ENCODE measurements at regions not wholly inside any gene's neighbourhood (a gene's known extent, or its start where the extent isn't known, plus 50 kb on each side); places are given as distances from the start of the nearest gene placed in this dataset.

DNA sequence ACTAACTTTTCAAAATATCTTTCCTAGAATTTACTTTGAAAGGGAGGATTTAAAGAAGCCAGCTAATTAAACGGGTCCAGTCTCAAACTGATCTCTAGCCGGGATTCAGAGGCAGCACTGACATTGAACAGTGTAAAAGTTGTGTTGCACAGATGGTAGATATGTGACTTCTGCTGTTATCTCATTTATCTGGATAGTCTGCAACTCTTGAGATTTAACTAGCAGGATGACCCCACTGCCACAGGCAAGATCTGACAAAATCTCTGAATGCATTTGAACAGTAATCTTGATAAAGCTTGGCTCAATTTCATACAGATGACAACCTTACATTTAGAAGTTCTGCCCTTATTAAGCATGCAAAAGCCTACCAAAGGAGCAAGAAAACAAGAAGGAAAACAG, 138.0 kb upstream of the CPNE8 start:
- no peak for DNase-seq (ENCODE audit: low read depth)
- TF ChIP-seq, protein P1, sequence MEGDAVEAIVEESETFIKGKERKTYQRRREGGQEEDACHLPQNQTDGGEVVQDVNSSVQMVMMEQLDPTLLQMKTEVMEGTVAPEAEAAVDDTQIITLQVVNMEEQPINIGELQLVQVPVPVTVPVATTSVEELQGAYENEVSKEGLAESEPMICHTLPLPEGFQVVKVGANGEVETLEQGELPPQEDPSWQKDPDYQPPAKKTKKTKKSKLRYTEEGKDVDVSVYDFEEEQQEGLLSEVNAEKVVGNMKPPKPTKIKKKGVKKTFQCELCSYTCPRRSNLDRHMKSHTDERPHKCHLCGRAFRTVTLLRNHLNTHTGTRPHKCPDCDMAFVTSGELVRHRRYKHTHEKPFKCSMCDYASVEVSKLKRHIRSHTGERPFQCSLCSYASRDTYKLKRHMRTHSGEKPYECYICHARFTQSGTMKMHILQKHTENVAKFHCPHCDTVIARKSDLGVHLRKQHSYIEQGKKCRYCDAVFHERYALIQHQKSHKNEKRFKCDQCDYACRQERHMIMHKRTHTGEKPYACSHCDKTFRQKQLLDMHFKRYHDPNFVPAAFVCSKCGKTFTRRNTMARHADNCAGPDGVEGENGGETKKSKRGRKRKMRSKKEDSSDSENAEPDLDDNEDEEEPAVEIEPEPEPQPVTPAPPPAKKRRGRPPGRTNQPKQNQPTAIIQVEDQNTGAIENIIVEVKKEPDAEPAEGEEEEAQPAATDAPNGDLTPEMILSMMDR (IDR thresholded peaks at IDR 0.05; ENCODE audit: insufficient read depth, low read depth, low read length): no peak
- H3K4me3 ChIP-seq (ENCODE audit: low read depth, low read length): no peak overlapping the region

DNA sequence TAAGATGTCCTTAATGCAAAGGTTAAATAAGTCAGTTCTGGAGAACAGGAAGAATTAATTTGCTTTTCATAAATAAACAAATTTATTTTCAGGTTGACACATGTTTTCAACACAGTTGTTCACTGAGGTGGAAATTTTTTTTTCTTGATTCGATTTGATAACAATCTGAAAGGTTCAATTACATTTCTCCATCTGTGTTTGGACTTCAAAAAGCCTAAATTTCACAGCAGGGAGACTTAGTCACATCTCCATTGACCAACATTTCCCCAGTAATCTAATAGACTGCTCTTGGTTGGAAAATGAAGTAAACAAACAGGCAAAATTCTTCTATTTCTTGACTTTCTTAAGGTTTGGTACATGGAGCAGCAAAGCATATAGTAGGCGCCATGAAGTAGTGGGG, 134.9 kb upstream of the CPNE8 start:
- no peak for DNase-seq (ENCODE audit: low read depth)
- H3K4me3 ChIP-seq (ENCODE audit: low read depth, low read length): no peak overlapping the region
- TF ChIP-seq, protein P1 (IDR thresholded peaks at IDR 0.05; ENCODE audit: insufficient read depth, low read depth, low read length): no peak

DNA sequence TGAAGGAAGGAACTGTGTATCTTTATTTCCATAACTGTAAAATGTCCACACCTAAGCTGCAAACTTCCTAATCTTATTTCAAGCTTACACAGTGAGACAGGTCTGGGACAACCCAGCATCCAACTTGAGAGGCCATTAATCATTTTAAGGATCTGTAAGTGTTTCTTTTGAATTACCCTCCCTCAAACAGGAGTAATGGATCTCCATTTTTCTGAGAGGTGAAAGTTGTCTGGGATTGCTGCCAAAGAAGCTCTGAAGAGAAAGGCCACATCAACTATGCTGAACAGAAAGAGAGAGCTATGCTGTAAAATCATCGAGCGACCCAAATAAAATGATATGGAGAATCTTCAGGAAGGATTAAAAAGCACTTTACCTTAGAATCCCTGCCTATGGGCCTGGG, 131.7 kb upstream of the CPNE8 start:
- DNase-seq (ENCODE audit: low read depth): no peak
- H3K4me3 ChIP-seq (ENCODE audit: low read depth, low read length): no peak overlapping the region
- TF ChIP-seq, protein P1 (IDR thresholded peaks at IDR 0.05; ENCODE audit: insufficient read depth, low read depth, low read length): no peak

DNA sequence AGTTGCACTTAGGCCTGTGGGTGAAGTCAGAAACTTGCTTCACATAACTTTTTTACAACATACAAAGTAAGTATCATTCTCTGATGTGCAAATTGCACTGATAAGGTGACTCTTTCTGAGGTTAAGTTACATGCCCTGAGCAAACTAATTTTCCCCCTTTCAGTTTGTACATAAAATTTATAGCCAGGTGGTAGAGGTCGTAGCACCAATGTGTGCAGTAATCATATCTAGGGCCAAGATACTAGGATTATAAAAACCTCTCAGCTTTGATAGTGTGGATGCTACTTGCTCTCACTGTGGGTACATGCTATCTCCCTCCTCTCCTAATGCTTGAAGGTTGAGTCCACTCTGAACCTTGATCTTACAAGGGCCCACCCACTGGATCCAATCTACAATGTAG, 130.7 kb upstream of the CPNE8 start:
- TF ChIP-seq, protein P1 (IDR thresholded peaks at IDR 0.05; ENCODE audit: insufficient read depth, low read depth, low read length): no peak
- H3K4me3 ChIP-seq (ENCODE audit: low read depth, low read length): no peak overlapping the region
- no peak for DNase-seq (ENCODE audit: low read depth)

DNA sequence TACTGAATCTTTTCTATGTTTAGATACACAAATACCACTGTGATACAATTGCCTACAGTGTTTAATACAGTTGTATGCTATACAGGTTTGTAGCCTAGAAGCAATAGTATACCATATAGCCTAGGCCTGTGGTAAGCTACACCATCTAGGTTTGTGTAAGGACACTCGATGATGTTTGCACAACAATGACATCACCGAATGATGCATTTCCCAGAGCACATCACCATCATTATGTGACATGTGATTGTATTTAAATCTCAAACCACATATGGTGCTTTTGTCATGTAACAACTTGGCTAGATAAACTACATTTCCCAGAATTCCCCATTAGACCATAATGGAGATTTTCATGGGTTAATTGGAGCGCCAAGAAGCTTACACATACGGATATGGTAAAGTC, 128.4 kb upstream of the CPNE8 start:
- TF ChIP-seq, protein P1 (IDR thresholded peaks at IDR 0.05; ENCODE audit: insufficient read depth, low read depth, low read length): no peak
- no peak for DNase-seq (ENCODE audit: low read depth)
- H3K4me3 ChIP-seq (ENCODE audit: low read depth, low read length): no peak overlapping the region

DNA sequence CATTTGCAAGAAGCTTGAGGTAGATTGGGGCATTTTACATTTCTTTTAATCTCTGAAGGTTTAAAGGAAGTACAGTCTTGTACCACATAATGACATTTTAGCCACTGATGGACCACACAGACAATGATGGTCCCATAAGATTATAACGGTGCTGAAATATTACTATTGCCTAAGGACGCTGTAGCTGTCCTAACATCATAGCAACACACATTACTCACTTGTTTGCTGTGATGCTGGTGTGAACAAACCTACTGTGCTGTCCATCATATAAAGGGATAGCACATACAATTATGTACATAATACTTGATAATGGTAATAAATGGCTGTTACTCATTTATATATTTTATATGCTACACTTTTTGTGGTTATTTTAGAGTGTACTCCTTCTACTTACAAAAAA, 127.1 kb upstream of the CPNE8 start:
- no peak for DNase-seq (ENCODE audit: low read depth)
- TF ChIP-seq, protein P1 (IDR thresholded peaks at IDR 0.05; ENCODE audit: insufficient read depth, low read depth, low read length): no peak
- H3K4me3 ChIP-seq (ENCODE audit: low read depth, low read length): no peak overlapping the region

DNA sequence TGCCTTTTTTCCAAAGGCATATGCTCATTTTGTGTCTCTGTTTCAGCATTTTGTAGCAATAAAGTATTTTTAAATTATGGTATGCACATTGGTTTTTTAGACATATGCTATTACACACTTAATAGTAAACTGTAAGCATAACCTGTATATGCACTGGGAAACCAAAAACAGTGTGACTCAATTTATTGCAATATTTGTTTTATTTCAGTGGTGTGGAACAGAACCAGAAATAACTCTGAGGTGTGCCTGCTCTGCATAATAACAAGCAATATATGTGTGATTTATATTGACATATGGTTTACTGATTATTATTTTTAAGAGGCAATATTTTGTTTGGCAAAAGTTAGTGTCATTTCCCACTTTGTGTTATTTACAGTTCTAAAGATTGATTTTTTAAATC, 126.6 kb upstream of the CPNE8 start:
- H3K4me3 ChIP-seq (ENCODE audit: low read depth, low read length): no peak overlapping the region
- TF ChIP-seq, protein P1 (IDR thresholded peaks at IDR 0.05; ENCODE audit: insufficient read depth, low read depth, low read length): no peak
- DNase-seq (ENCODE audit: low read depth): no peak

Measured in fibroblast of villous mesenchyme (primary cell).